Gastroesophageal sphincter (tissue), 4 donors: ENCODE measurements at regions not wholly inside any gene's neighbourhood (a gene's known extent, or its start where the extent isn't known, plus 50 kb on each side); places are given as distances from the start of the nearest gene placed in this dataset.

Experiments
- ATAC-seq: fragments of 150-250 bp; one replicate; pipeline ENCODE4 v1.9.1; 2016; ENCODE audit warnings: mild to moderate bottlenecking, moderate library complexity
- H3K27ac ChIP-seq, 4 donors: fragments of 200-600 bp; sonication (generic) in 3 of 4; 1 replicate in 3 of 4; 2 replicates in 1 of 4; pipeline ENCODE4 v1.5.1; 2016 to 2019
- H3K27me3 ChIP-seq: fragments of 200-600 bp; sonication (generic); one replicate; pipeline ENCODE4 v1.5.1; 2019
- H3K36me3 ChIP-seq, 2 donors: fragments of 200-600 bp; sonication (generic); one replicate each; pipeline ENCODE4 v1.5.1; 2019; ENCODE audit warnings: control low read depth in 1 of 2
- H3K4me1 ChIP-seq, 3 donors: fragments of 200-600 bp; sonication (generic); 1 replicate in 2 of 3; 2 replicates in 1 of 3; pipeline ENCODE4 v1.5.1; 2016 to 2019; ENCODE audit warnings: control low read depth in 2 of 3
- H3K4me3 ChIP-seq, 2 donors: fragments of 200-600 bp; sonication (generic); one replicate each; pipeline ENCODE4 v1.5.1; 2019; ENCODE audit warnings: mild to moderate bottlenecking in 1 of 2, moderate library complexity in 1 of 2
- H3K9me3 ChIP-seq, 3 donors: fragments of 200-600 bp; sonication (generic); one replicate each; pipeline ENCODE4 v1.5.1; 2017 to 2019; ENCODE audit warnings: control low read depth in 2 of 3
- EP300 ChIP-seq: sonication (generic); formaldehyde crosslinking; IDR thresholded peaks from one replicate; pipeline ENCODE4 v1.6.1; 2017; ENCODE audit warnings: antibody characterized with exemption, mild to moderate bottlenecking
- POLR2A ChIP-seq, 2 donors: fragments of 450-650 bp; IDR thresholded peaks; one replicate each; pipeline ENCODE4 v1.6.1; 2017; ENCODE audit warnings: antibody characterized with exemption in 2 of 2, mild to moderate bottlenecking in 2 of 2, moderate library complexity in 1 of 2
- POLR2AphosphoS5 ChIP-seq: sonication (generic); formaldehyde crosslinking; IDR thresholded peaks from one replicate; pipeline ENCODE4 v1.6.1; 2017; ENCODE audit warnings: antibody characterized with exemption
- WGBS, 2 donors: methylation state at CpG; one replicate each; pipeline ENCODE4 v1.1.5; 2018; ENCODE audit warnings: low coverage in 1 of 2; 5-methylcytosine and 5-hydroxymethylcytosine counted together
- TF ChIP-seq, protein P1 (sequence below), 4 experiments: fragments of 200-600 bp in 2 of 4; fragments of 450-650 bp in 2 of 4; sonication (generic) in 1 of 4; IDR thresholded peaks; one replicate each; pipeline ENCODE4 v1.5.1; 2017 to 2019; ENCODE audit warnings: antibody characterized with exemption in 4 of 4, mild to moderate bottlenecking in 2 of 4, moderate library complexity in 2 of 4

- Histone ChIP-seq H3K9me3 (no peaks in the 10 kb centered on the region), H3K27me3 (no peaks in the 10 kb centered on the region), H3K27ac (no peak overlapping the region), H3K4me1 (no peaks in the 10 kb centered on the region), H3K4me3 (no peak overlapping the region), H3K36me3 (no peaks in the 10 kb centered on the region)
- WGBS, 2 donors: 7 to 21% methylated on average over 3 of the region's 3 CpGs
- ATAC-seq: no peak
- no peak for TF ChIP-seq POLR2A (IDR thresholded peaks at IDR 0.05)
- no peak for TF ChIP-seq EP300
Observed at GRCh38 chr20:17066902-17067301, 159.9 kb upstream of the PCSK2 start.

- Histone ChIP-seq H3K4me3 (no peak overlapping the region), H3K27me3 (no peaks in the 10 kb centered on the region), H3K9me3 (peaks cover 0 to 8% (median 0%) of the 10 kb centered on the region in 3 donors), H3K27ac (no peak overlapping the region), H3K36me3 (no peaks in the 10 kb centered on the region), H3K4me1 (no peaks in the 10 kb centered on the region)
- TF ChIP-seq POLR2A (IDR thresholded peaks at IDR 0.05) (no peak), POLR2AphosphoS5 (no peak), EP300 (no peak)
- TF ChIP-seq, protein P1, sequence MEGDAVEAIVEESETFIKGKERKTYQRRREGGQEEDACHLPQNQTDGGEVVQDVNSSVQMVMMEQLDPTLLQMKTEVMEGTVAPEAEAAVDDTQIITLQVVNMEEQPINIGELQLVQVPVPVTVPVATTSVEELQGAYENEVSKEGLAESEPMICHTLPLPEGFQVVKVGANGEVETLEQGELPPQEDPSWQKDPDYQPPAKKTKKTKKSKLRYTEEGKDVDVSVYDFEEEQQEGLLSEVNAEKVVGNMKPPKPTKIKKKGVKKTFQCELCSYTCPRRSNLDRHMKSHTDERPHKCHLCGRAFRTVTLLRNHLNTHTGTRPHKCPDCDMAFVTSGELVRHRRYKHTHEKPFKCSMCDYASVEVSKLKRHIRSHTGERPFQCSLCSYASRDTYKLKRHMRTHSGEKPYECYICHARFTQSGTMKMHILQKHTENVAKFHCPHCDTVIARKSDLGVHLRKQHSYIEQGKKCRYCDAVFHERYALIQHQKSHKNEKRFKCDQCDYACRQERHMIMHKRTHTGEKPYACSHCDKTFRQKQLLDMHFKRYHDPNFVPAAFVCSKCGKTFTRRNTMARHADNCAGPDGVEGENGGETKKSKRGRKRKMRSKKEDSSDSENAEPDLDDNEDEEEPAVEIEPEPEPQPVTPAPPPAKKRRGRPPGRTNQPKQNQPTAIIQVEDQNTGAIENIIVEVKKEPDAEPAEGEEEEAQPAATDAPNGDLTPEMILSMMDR (IDR thresholded peaks at IDR 0.05): no peak
- WGBS, 2 donors: 69 to 83% methylated on average over 4 of the region's 4 CpGs
- ATAC-seq: no peak
Observed at GRCh38 chr20:17068084-17068711, 158.6 kb upstream of the PCSK2 start.

DNA sequence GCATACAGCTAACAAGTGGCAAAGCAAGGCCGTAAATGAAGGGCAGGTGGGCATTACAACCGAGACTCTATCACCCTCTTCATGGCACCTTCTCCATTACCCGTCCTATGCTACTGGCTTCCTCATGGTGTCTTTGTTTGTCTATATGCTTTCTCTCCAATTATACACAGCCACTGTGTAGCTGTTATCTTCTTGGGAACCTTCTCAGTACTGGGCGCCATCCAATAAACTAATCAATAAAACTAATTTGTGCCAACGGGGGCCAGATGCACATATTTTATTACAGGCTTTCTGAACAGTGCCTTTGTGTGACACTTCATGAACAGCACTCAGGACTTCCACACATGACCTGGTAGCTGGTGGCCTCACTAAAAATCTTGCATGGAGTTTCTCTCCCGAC is 149.8 kb upstream of the PCSK2 start:
- Histone ChIP-seq H3K27ac (no peak overlapping the region), H3K27me3 (no peaks in the 10 kb centered on the region), H3K36me3 (no peaks in the 10 kb centered on the region), H3K4me1 (no peaks in the 10 kb centered on the region), H3K9me3 (peaks cover 0 to 9% (median 0%) of the 10 kb centered on the region in 3 donors), H3K4me3 (no peak overlapping the region)
- no peak for ATAC-seq
- WGBS, 2 donors: 69 to 87% methylated on average over 5 to 6 of the region's 6 CpGs
- TF ChIP-seq, protein P1 (IDR thresholded peaks at IDR 0.05): no peak
- TF ChIP-seq POLR2AphosphoS5: no peak
- TF ChIP-seq POLR2A (IDR thresholded peaks at IDR 0.05): no peak
- TF ChIP-seq EP300: no peak

- Histone ChIP-seq H3K27me3 (no peaks in the 10 kb centered on the region), H3K4me1 (no peaks in the 10 kb centered on the region), H3K9me3 (no peaks in the 10 kb centered on the region), H3K27ac (no peak overlapping the region), H3K4me3 (no peak overlapping the region), H3K36me3 (no peaks in the 10 kb centered on the region)
- TF ChIP-seq EP300: no peak
- TF ChIP-seq POLR2A (IDR thresholded peaks at IDR 0.05): no peak
- TF ChIP-seq, protein P1 (IDR thresholded peaks at IDR 0.05): no peak
- TF ChIP-seq POLR2AphosphoS5: no peak
- ATAC-seq: no peak
- WGBS, 2 donors: 14 to 57% methylated on average over 1 of the region's 1 CpG
Observed at GRCh38 chr20:17083738-17084137, 143.1 kb upstream of the PCSK2 start.

GRCh38 chr20:17084909-17085308 is 141.9 kb upstream of the PCSK2 start:
- H3K4me3 ChIP-seq: no peak overlapping the region
- no peak overlapping the region for H3K27ac ChIP-seq
- H3K36me3 ChIP-seq: no peaks in the 10 kb centered on the region
- no peaks in the 10 kb centered on the region for H3K4me1 ChIP-seq
- no peak for TF ChIP-seq POLR2A (IDR thresholded peaks at IDR 0.05)
- TF ChIP-seq POLR2AphosphoS5: no peak
- TF ChIP-seq EP300: no peak
- TF ChIP-seq, protein P1 (IDR thresholded peaks at IDR 0.05): no peak
- no peaks in the 10 kb centered on the region for H3K9me3 ChIP-seq
- H3K27me3 ChIP-seq: no peaks in the 10 kb centered on the region
- 53 to 59% methylated on average over 3 of the region's 3 CpGs for WGBS, 2 donors
- ATAC-seq: no peak
